IMR-90 (cell line): ENCODE measurements at regions not wholly inside any gene's neighbourhood (a gene's known extent, or its start where the extent isn't known, plus 50 kb on each side); places are given as distances from the start of the nearest gene placed in this dataset.

ENCODE experiments used
- ATAC-seq: fragments of 200-7000 bp; cut with Tn5 transposase; 2 replicates; pipeline ENCODE4 v1.9.1; 2020; ENCODE audit warnings: low read depth, mild to moderate bottlenecking, moderate library complexity
- BruUV-seq: library from RNA; stranded (reverse); fragments of 400-500 nt; replicated peaks from 2 replicates; lab custom pipeline; 2021; lab: Mats Ljungman, UMichigan
- CTCF ChIA-PET: fragments of 300-600 bp; formaldehyde crosslinking; extraction: SDS; loops from one replicate; lab custom pipeline; 2021; ENCODE audit warnings: antibody characterized with exemption; lab: Yijun Ruan, JAX
- POLR2A ChIA-PET: fragments of 300-600 bp; sonication (Branson Sonifier 250); formaldehyde crosslinking; loops from one replicate; lab custom pipeline; 2022; ENCODE audit warnings: antibody characterized with exemption; ENCODE audit not compliant: unreplicated experiment; lab: Charles Lee
- DNase-seq: peaks from one replicate; pipeline ENCODE4 v3.0.0; 2013
- H2AFZ ChIP-seq: replicated peaks from 2 replicates; pipeline ENCODE3; 2013; ENCODE audit warnings: low read length, mild to moderate bottlenecking; ENCODE audit not compliant: poor library complexity
- H2AK5ac ChIP-seq: 2 replicates; pipeline ENCODE4 v1.6.1; 2013; ENCODE audit warnings: low read depth, low read length, inconsistent platforms
- H2AK9ac ChIP-seq: replicated peaks from 2 replicates; pipeline ENCODE3; 2013; ENCODE audit warnings: mild to moderate bottlenecking, low read depth, low read length, moderate library complexity; ENCODE audit not compliant: poor library complexity
- H2BK120ac ChIP-seq: 2 replicates; pipeline ENCODE4 v1.6.1; 2013; ENCODE audit warnings: low read depth, low read length, inconsistent platforms
- H2BK15ac ChIP-seq: 3 replicates; pipeline ENCODE4 v1.6.1; 2013; ENCODE audit warnings: low read depth, low read length, inconsistent platforms
- H2BK20ac ChIP-seq: 2 replicates; pipeline ENCODE4 v1.6.1; 2013; ENCODE audit warnings: low read depth, mild to moderate bottlenecking, inconsistent platforms, low read length, moderate library complexity
- H2BK5ac ChIP-seq: 2 replicates; pipeline ENCODE4 v1.6.1; 2013; ENCODE audit warnings: mild to moderate bottlenecking, low read depth, low read length, inconsistent platforms; ENCODE audit not compliant: poor library complexity, severe bottlenecking
- H3K14ac ChIP-seq: replicated peaks from 2 replicates; pipeline ENCODE4 v1.6.1; 2013; ENCODE audit warnings: low read depth, low read length, inconsistent platforms
- H3K18ac ChIP-seq: 2 replicates; pipeline ENCODE4 v1.6.1; 2013; ENCODE audit warnings: low read depth, low read length, control low read depth
- H3K23ac ChIP-seq: 2 replicates; pipeline ENCODE4 v1.6.1; 2013; ENCODE audit warnings: low read depth, low read length, inconsistent platforms
- H3K27ac ChIP-seq: 2 replicates; pipeline ENCODE4 v1.5.1; 2013; ENCODE audit warnings: mild to moderate bottlenecking, control low read depth, low read length; ENCODE audit not compliant: insufficient read depth
- H3K27me3 ChIP-seq: 2 replicates; pipeline ENCODE4 v1.6.1; 2013; ENCODE audit warnings: low read length; ENCODE audit not compliant: control insufficient read depth, insufficient read depth
- H3K36me3 ChIP-seq: 2 replicates; pipeline ENCODE4 v1.6.1; 2013; ENCODE audit warnings: low read length, mixed read lengths; ENCODE audit not compliant: control insufficient read depth, insufficient read depth
- H3K4ac ChIP-seq: 2 replicates; pipeline ENCODE4 v1.6.1; 2013; ENCODE audit warnings: low read depth, low read length, inconsistent platforms
- H3K4me1 ChIP-seq: 2 replicates; pipeline ENCODE4 v1.6.1; 2013; ENCODE audit warnings: low read length, mixed read lengths; ENCODE audit not compliant: control insufficient read depth, insufficient read depth
- H3K4me2 ChIP-seq: 2 replicates; pipeline ENCODE4 v1.6.1; 2013; ENCODE audit warnings: low read depth, mild to moderate bottlenecking, control low read depth, low read length, moderate library complexity
- H3K4me3 ChIP-seq: 2 replicates; pipeline ENCODE4 v1.5.1; 2013; ENCODE audit warnings: low read depth, mild to moderate bottlenecking, control low read depth, low read length, moderate library complexity; ENCODE audit not compliant: insufficient read depth
- H3K56ac ChIP-seq: 2 replicates; pipeline ENCODE4 v1.6.1; 2013; ENCODE audit warnings: low read length, inconsistent platforms; ENCODE audit not compliant: insufficient read depth; ENCODE audit errors: extremely low read depth
- H3K79me1 ChIP-seq, 2 experiments: 2 replicates each; pipeline ENCODE4 v1.6.1; 2013; ENCODE audit warnings: low read length in 2 of 2, inconsistent platforms in 1 of 2, low read depth in 1 of 2
- H3K9ac ChIP-seq: 2 replicates; pipeline ENCODE4 v1.6.1; 2013; ENCODE audit warnings: low read depth, low read length, control low read depth
- H3K9me1 ChIP-seq: 2 replicates; pipeline ENCODE4 v1.6.1; 2013; ENCODE audit warnings: low read length, inconsistent platforms; ENCODE audit not compliant: insufficient read depth
- H3K9me3 ChIP-seq: 2 replicates; pipeline ENCODE4 v1.6.1; 2013; ENCODE audit warnings: low read length; ENCODE audit not compliant: control insufficient read depth, insufficient read depth
- H4K20me1 ChIP-seq: 2 replicates; pipeline ENCODE4 v1.6.1; 2013; ENCODE audit warnings: low read length, inconsistent platforms; ENCODE audit not compliant: insufficient read depth
- H4K5ac ChIP-seq: 2 replicates; pipeline ENCODE4 v1.6.1; 2013; ENCODE audit warnings: mild to moderate bottlenecking, low read depth, low read length, control low read depth
- H4K8ac ChIP-seq, 2 experiments: 2 replicates each; pipeline ENCODE4 v1.6.1; 2013; ENCODE audit warnings: low read depth in 2 of 2, low read length in 2 of 2, control low read depth in 1 of 2, inconsistent platforms in 1 of 2
- H4K91ac ChIP-seq: 2 replicates; pipeline ENCODE4 v1.6.1; 2013; ENCODE audit warnings: low read depth, low read length, inconsistent platforms; ENCODE audit not compliant: insufficient read depth
- BHLHE40 ChIP-seq: fragments of 150-350 bp; IDR thresholded peaks from 2 replicates; pipeline ENCODE4 v1.6.1; 2016; ENCODE audit warnings: mild to moderate bottlenecking, low read depth, low read length
- CEBPB ChIP-seq: IDR thresholded peaks from 2 replicates; pipeline ENCODE4 v1.6.1; 2012; ENCODE audit warnings: low read depth, low read length, improper control_type of control experiment
- CHD1 ChIP-seq: IDR thresholded peaks from 2 replicates; pipeline ENCODE4 v1.6.1; 2012; ENCODE audit warnings: low read depth, low read length, improper control_type of control experiment
- FOS ChIP-seq: fragments of 150-350 bp; IDR thresholded peaks from 2 replicates; pipeline ENCODE4 v1.6.1; 2016; ENCODE audit warnings: low read depth, low read length
- MAFK ChIP-seq: IDR thresholded peaks from 2 replicates; pipeline ENCODE4 v1.6.1; 2012; ENCODE audit warnings: low read depth, low read length, improper control_type of control experiment
- MAZ ChIP-seq: IDR thresholded peaks from 2 replicates; pipeline ENCODE4 v1.6.1; 2012; ENCODE audit warnings: low read depth, mild to moderate bottlenecking, low read length, improper control_type of control experiment, moderate library complexity, borderline replicate concordance
- MXI1 ChIP-seq: IDR thresholded peaks from 2 replicates; pipeline ENCODE4 v1.6.1; 2012; ENCODE audit warnings: low read depth, mild to moderate bottlenecking, low read length, moderate library complexity, borderline replicate concordance
- NFE2L2 ChIP-seq: fragments of 150-350 bp; IDR thresholded peaks from 2 replicates; pipeline ENCODE4 v1.6.1; 2016; ENCODE audit warnings: low read depth, mild to moderate bottlenecking, low read length
- POLR2A ChIP-seq: IDR thresholded peaks from 2 replicates; pipeline ENCODE4 v1.6.1; 2012; ENCODE audit warnings: mild to moderate bottlenecking, low read depth, low read length
- RAD21 ChIP-seq: IDR thresholded peaks from 2 replicates; pipeline ENCODE4 v1.6.1; 2012; ENCODE audit warnings: low read length, improper control_type of control experiment
- RCOR1 ChIP-seq: IDR thresholded peaks from 2 replicates; pipeline ENCODE4 v1.6.1; 2012; ENCODE audit warnings: mild to moderate bottlenecking, low read length, improper control_type of control experiment; ENCODE audit not compliant: insufficient replicate concordance
- RFX5 ChIP-seq: IDR thresholded peaks from 2 replicates; pipeline ENCODE4 v1.8.0; 2012; ENCODE audit warnings: low read depth, mild to moderate bottlenecking, low read length, moderate library complexity
- SMC3 ChIP-seq: fragments of 150-350 bp; IDR thresholded peaks from 2 replicates; pipeline ENCODE4 v1.6.1; 2016; ENCODE audit warnings: low read depth, mild to moderate bottlenecking, antibody characterized with exemption, low read length, moderate library complexity
- WGBS, 2 experiments: methylation state at CpG; one replicate each; pipeline versions ENCODE4 v1.1.5 to v1.1.7; 2013; ENCODE audit warnings: missing lambda C conversion rate in 2 of 2; ENCODE audit not compliant: insufficient read length in 1 of 2; ENCODE audit errors: extremely low coverage in 2 of 2; 5-methylcytosine and 5-hydroxymethylcytosine counted together
- dilution Hi-C: fragments of 300-500 bp; cut with HindIII; formaldehyde crosslinking; loops from one replicate; pipeline ENCODE4 v1.14.3; 2018; ENCODE audit warnings: low sequenced_read_pairs; ENCODE audit not compliant: unreplicated experiment
- in situ Hi-C: fragments of 300-500 bp; cut with MboI; formaldehyde crosslinking; loops from 3 replicates; pipeline ENCODE4 v1.14.3; 2019; ENCODE audit warnings: low sequenced_read_pairs, inconsistent platforms, mixed read lengths
- intact Hi-C: fragments of 100-400 bp; cut with micrococcal nuclease; formaldehyde crosslinking; loops from 2 replicates; pipeline ENCODE4 v1.10.0; 2022
- TF ChIP-seq, protein P1 (sequence below): fragments of 150-350 bp; IDR thresholded peaks from 2 replicates; pipeline ENCODE4 v1.6.1; 2016; ENCODE audit warnings: low read depth, mild to moderate bottlenecking, low read length, moderate library complexity, borderline replicate concordance
- TF ChIP-seq, protein P2 (sequence below): fragments of 150-350 bp; IDR thresholded peaks from 2 replicates; pipeline ENCODE4 v1.6.1; 2017; ENCODE audit warnings: mild to moderate bottlenecking, antibody characterized with exemption, low read length, low read depth
- TF ChIP-seq, protein P3 (sequence below): conservative IDR thresholded peaks from 2 replicates; pipeline ENCODE4 v1.5.1; 2012; ENCODE audit warnings: mild to moderate bottlenecking, low read depth, low read length, improper control_type of control experiment

DNA sequence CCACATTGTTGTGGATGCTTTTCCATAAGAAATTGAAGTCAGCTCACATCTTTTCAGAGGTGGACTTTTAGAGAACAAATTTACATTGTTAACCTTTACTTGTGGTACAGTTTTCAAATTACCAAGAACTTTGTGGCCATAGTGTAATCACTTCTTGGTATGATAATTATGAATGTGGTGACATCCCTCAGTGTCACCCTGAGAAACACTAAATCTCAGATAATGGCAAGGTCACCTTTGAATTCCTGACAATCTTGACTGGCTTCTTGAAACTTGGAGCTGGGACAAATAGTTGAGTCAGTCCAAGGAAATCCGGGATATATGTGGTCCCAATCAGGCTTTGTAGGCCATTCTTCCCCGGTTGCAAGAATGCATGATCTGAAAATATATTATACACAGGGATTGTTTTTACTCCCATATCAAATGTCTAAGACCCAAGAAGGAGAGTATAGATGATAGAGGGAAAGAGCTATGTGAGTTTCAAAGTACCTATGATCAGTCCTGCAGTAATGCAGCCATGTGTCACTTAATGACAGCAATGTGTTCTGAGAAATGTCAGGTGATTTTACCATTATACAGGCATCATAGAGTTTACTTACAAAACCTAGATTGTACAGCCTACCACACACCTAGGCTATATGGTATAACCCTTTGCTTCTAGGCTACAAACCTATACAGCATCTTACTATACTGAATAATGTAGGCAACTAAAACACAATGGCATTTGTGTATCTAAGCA is 120.8 kb upstream of the MTHFD1L start:
- Histone ChIP-seq H3K79me1 (no peaks in the 10 kb centered on the region), H3K56ac (no peak overlapping the region), H3K4me1 (no peaks in the 10 kb centered on the region), H3K9ac (no peak overlapping the region), H4K91ac (no peak overlapping the region), H3K9me1 (no peaks in the 10 kb centered on the region), H3K4ac (no peak overlapping the region), H4K5ac (no peak overlapping the region), H2AFZ (no peak overlapping the region), H2BK5ac (no peak overlapping the region), H4K8ac (no peak overlapping the region), H3K4me3 (no peak overlapping the region), H2BK20ac (no peak overlapping the region), H4K20me1 (no peaks in the 10 kb centered on the region), H3K18ac (no peak overlapping the region), H2BK15ac (no peak overlapping the region), H2BK120ac (no peak overlapping the region), H3K36me3 (no peaks in the 10 kb centered on the region), H3K4me2 (no peak overlapping the region), H3K14ac (no peak overlapping the region), H3K27me3 (peaks cover 2% of the 10 kb centered on the region; the same call in 1 of the 2 replicates), H2AK5ac (no peak overlapping the region), H2AK9ac (no peak overlapping the region), H3K23ac (no peak overlapping the region), H3K27ac (no peak overlapping the region), H3K9me3 (no peaks in the 10 kb centered on the region)
- intact Hi-C loops (no loop called here), dilution Hi-C loops (no loop called here), in situ Hi-C loops (no loop called here)
- ATAC-seq (no peak), DNase-seq (no peak)
- ChIA-PET CTCF (no interaction called here), POLR2A (no interaction called here)
- TF ChIP-seq RAD21: no peak
- TF ChIP-seq MAFK: no peak
- TF ChIP-seq FOS: no peak
- TF ChIP-seq SMC3: no peak
- TF ChIP-seq, protein P1, sequence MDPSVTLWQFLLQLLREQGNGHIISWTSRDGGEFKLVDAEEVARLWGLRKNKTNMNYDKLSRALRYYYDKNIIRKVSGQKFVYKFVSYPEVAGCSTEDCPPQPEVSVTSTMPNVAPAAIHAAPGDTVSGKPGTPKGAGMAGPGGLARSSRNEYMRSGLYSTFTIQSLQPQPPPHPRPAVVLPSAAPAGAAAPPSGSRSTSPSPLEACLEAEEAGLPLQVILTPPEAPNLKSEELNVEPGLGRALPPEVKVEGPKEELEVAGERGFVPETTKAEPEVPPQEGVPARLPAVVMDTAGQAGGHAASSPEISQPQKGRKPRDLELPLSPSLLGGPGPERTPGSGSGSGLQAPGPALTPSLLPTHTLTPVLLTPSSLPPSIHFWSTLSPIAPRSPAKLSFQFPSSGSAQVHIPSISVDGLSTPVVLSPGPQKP: no peak
- TF ChIP-seq MAZ: no peak
- no peak for TF ChIP-seq NFE2L2
- TF ChIP-seq RCOR1: no peak
- TF ChIP-seq, protein P2, sequence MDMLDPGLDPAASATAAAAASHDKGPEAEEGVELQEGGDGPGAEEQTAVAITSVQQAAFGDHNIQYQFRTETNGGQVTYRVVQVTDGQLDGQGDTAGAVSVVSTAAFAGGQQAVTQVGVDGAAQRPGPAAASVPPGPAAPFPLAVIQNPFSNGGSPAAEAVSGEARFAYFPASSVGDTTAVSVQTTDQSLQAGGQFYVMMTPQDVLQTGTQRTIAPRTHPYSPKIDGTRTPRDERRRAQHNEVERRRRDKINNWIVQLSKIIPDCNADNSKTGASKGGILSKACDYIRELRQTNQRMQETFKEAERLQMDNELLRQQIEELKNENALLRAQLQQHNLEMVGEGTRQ: no peak
- TF ChIP-seq RFX5: no peak
- no peak for TF ChIP-seq CHD1
- TF ChIP-seq CEBPB: no peak
- TF ChIP-seq, protein P3, sequence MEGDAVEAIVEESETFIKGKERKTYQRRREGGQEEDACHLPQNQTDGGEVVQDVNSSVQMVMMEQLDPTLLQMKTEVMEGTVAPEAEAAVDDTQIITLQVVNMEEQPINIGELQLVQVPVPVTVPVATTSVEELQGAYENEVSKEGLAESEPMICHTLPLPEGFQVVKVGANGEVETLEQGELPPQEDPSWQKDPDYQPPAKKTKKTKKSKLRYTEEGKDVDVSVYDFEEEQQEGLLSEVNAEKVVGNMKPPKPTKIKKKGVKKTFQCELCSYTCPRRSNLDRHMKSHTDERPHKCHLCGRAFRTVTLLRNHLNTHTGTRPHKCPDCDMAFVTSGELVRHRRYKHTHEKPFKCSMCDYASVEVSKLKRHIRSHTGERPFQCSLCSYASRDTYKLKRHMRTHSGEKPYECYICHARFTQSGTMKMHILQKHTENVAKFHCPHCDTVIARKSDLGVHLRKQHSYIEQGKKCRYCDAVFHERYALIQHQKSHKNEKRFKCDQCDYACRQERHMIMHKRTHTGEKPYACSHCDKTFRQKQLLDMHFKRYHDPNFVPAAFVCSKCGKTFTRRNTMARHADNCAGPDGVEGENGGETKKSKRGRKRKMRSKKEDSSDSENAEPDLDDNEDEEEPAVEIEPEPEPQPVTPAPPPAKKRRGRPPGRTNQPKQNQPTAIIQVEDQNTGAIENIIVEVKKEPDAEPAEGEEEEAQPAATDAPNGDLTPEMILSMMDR: no peak
- no peak for TF ChIP-seq POLR2A
- no peak for TF ChIP-seq BHLHE40
- no peak for TF ChIP-seq MXI1
- no CpG with 5 or more reads among the region's 2 CpGs for WGBS, 2 experiments
- no TSS peak for BruUV-seq
